HL-60 (cell line): ENCODE measurements at regions not wholly inside any gene's neighbourhood (a gene's known extent, or its start where the extent isn't known, plus 50 kb on each side); places are given as distances from the start of the nearest gene placed in this dataset.

Experiments used
- DNase-seq, 2 experiments: peaks; one replicate each; pipeline ENCODE4 v3.0.0-alpha.2; 2010 to 2020; ENCODE audit warnings: low read depth in 1 of 2, low spot score in 1 of 2
- H3K27ac ChIP-seq: fragments of 250-450 bp; sonication (Bioruptor Pico); replicated peaks from 2 replicates; pipeline ENCODE4 v1.5.1; 2020; ENCODE audit warnings: mild to moderate bottlenecking, moderate library complexity
- H3K27me3 ChIP-seq: fragments of 250-450 bp; sonication (Bioruptor Pico); 2 replicates; pipeline ENCODE4 v1.5.1; 2021; ENCODE audit warnings: mild to moderate bottlenecking, moderate library complexity; ENCODE audit not compliant: insufficient read depth, poor library complexity, severe bottlenecking
- H3K4me3 ChIP-seq: replicated peaks from 2 replicates; pipeline ENCODE4 v1.5.1; 2011; ENCODE audit warnings: mild to moderate bottlenecking, control low read depth, low read length; ENCODE audit not compliant: insufficient read depth
- CTCF ChIP-seq: IDR thresholded peaks from one replicate; pipeline ENCODE4 v1.5.1; 2011; ENCODE audit warnings: low read length, control low read depth, inconsistent platforms; ENCODE audit not compliant: insufficient read depth
- GABPA ChIP-seq: IDR thresholded peaks from 2 replicates; pipeline ENCODE4 v1.6.1; 2012; ENCODE audit warnings: low read depth
- POLR2AphosphoS5 ChIP-seq: IDR thresholded peaks from 2 replicates; pipeline ENCODE4 v1.6.1; 2012; ENCODE audit warnings: low read depth
- REST ChIP-seq: IDR thresholded peaks from 2 replicates; pipeline ENCODE4 v1.6.1; 2012; ENCODE audit warnings: low read depth; ENCODE audit not compliant: insufficient replicate concordance
- SPI1 ChIP-seq: IDR thresholded peaks from 2 replicates; pipeline ENCODE4 v1.6.1; 2012; ENCODE audit warnings: low read depth, mild to moderate bottlenecking, borderline replicate concordance

GRCh38 chr13:108005231-108005630, 210.1 kb downstream of the LIG4 start:
- H3K27me3 ChIP-seq = no peaks in the 10 kb centered on the region
- TF ChIP-seq SPI1 = no peak
- TF ChIP-seq POLR2AphosphoS5 = no peak
- TF ChIP-seq CTCF = no peak
- TF ChIP-seq GABPA = no peak
- TF ChIP-seq REST = no peak
- H3K27ac ChIP-seq = no peak overlapping the region
- DNase-seq = no peak
- H3K4me3 ChIP-seq = no peak overlapping the region

- H3K27me3 ChIP-seq = no peaks in the 10 kb centered on the region
- no peak for TF ChIP-seq SPI1
- TF ChIP-seq GABPA = no peak
- no peak overlapping the region for H3K27ac ChIP-seq
- no peak for DNase-seq
- no peak overlapping the region for H3K4me3 ChIP-seq
Measured at GRCh38 chr13:108003626-108004025, 211.7 kb downstream of the LIG4 start.

- Histone ChIP-seq H3K27me3 (no peaks in the 10 kb centered on the region), H3K4me3 (no peak overlapping the region), H3K27ac (no peak overlapping the region)
- no peak for DNase-seq
- no peak for TF ChIP-seq REST
- no peak for TF ChIP-seq GABPA
- TF ChIP-seq CTCF = no peak
- no peak for TF ChIP-seq SPI1
- TF ChIP-seq POLR2AphosphoS5 = no peak
Measured at GRCh38 chr13:108000998-108001397, 214.3 kb downstream of the LIG4 start.

GRCh38 chr13:107999751-108000150, 215.6 kb downstream of the LIG4 start:
- DNase-seq = no peak
- H3K27me3 ChIP-seq = no peaks in the 10 kb centered on the region
- no peak overlapping the region for H3K27ac ChIP-seq
- H3K4me3 ChIP-seq = no peak overlapping the region
- no peak for TF ChIP-seq CTCF
- TF ChIP-seq POLR2AphosphoS5 = no peak
- TF ChIP-seq REST = no peak
- TF ChIP-seq GABPA = no peak
- TF ChIP-seq SPI1 = no peak
